ENCODE measurements at regions not wholly inside any gene's neighbourhood (a gene's known extent, or its start where the extent isn't known, plus 50 kb on each side); places are given as distances from the start of the nearest gene placed in this dataset.
"Not testable (repeated sequence)": the region's sequence is repeated elsewhere in the genome, so short reads cannot be mapped to it uniquely, and the experiment has no call there.

GRCh38 chr11:39641751-39642150 is 1817.7 kb downstream of the LRRC4C start:
- ATAC-seq (replicated peaks; ENCODE audit: extremely low read depth, poor library complexity, severe bottlenecking) (no peak), DNase-seq (ENCODE audit: low spot score in 2 of 2) (no peak)
- no peak overlapping the region for H3K27ac Mint-ChIP-seq (ENCODE audit: low read depth)
- no peaks in the 10 kb centered on the region for H3K4me1 Mint-ChIP-seq
- no peak overlapping the region for H3K4me3 Mint-ChIP-seq
- H3K36me3 Mint-ChIP-seq (ENCODE audit: insufficient read depth), result no peaks in the 10 kb centered on the region
- H3K27me3 Mint-ChIP-seq, result no peaks in the 10 kb centered on the region
- H3K9me3 Mint-ChIP-seq, result peaks cover 52% of the 10 kb centered on the region

- H3K36me3 Mint-ChIP-seq (ENCODE audit: insufficient read depth), result no peaks in the 10 kb centered on the region
- peaks cover 17% of the 10 kb centered on the region for H3K9me3 Mint-ChIP-seq
- no peaks in the 10 kb centered on the region for H3K27me3 Mint-ChIP-seq
- H3K4me1 Mint-ChIP-seq, result no peaks in the 10 kb centered on the region
- no peak for ATAC-seq (replicated peaks; ENCODE audit: extremely low read depth, poor library complexity, severe bottlenecking)
- no peak for DNase-seq (ENCODE audit: low spot score in 2 of 2)
- no peak overlapping the region for H3K27ac Mint-ChIP-seq (ENCODE audit: low read depth)
- H3K4me3 Mint-ChIP-seq, result no peak overlapping the region
These were observed 1829.1 kb downstream of the LRRC4C start for GRCh38 chr11:39630365-39630764.

GRCh38 chr11:39628311-39628710 is 1831.1 kb downstream of the LRRC4C start:
- H3K27me3 Mint-ChIP-seq, result no peaks in the 10 kb centered on the region
- H3K36me3 Mint-ChIP-seq (ENCODE audit: insufficient read depth), result no peaks in the 10 kb centered on the region
- H3K9me3 Mint-ChIP-seq, result peaks cover 11% of the 10 kb centered on the region
- H3K4me3 Mint-ChIP-seq, result no peak overlapping the region
- DNase-seq (ENCODE audit: low spot score in 2 of 2) (no peak), ATAC-seq (replicated peaks; ENCODE audit: extremely low read depth, poor library complexity, severe bottlenecking) (no peak)
- no peak overlapping the region for H3K27ac Mint-ChIP-seq (ENCODE audit: low read depth)
- no peaks in the 10 kb centered on the region for H3K4me1 Mint-ChIP-seq

- not testable (repeated sequence) for H3K27ac Mint-ChIP-seq (ENCODE audit: low read depth); H3K36me3 Mint-ChIP-seq (ENCODE audit: insufficient read depth); H3K4me1 Mint-ChIP-seq; DNase-seq (ENCODE audit: low spot score in 2 of 2); ATAC-seq (replicated peaks; ENCODE audit: extremely low read depth, poor library complexity, severe bottlenecking); H3K27me3 Mint-ChIP-seq; H3K4me3 Mint-ChIP-seq
- H3K9me3 Mint-ChIP-seq, result peaks cover 17% of the 10 kb centered on the region
These were observed 1839.1 kb downstream of the LRRC4C start for GRCh38 chr11:39620309-39620708.

- ATAC-seq (replicated peaks; ENCODE audit: extremely low read depth, poor library complexity, severe bottlenecking), result no peak
- DNase-seq (ENCODE audit: low spot score in 2 of 2), result no peak
- Mint-ChIP-seq H3K36me3 (ENCODE audit: insufficient read depth) (no peaks in the 10 kb centered on the region), H3K9me3 (peaks cover 26% of the 10 kb centered on the region), H3K4me3 (no peak overlapping the region), H3K27ac (ENCODE audit: low read depth) (no peak overlapping the region), H3K4me1 (no peaks in the 10 kb centered on the region), H3K27me3 (no peaks in the 10 kb centered on the region)
These were observed 1841.5 kb downstream of the LRRC4C start for GRCh38 chr11:39617971-39618370.

GRCh38 chr11:39589391-39589790 is 1870.1 kb downstream of the LRRC4C start:
- no peaks in the 10 kb centered on the region for H3K27me3 Mint-ChIP-seq
- no peak overlapping the region for H3K4me3 Mint-ChIP-seq
- no peaks in the 10 kb centered on the region for H3K9me3 Mint-ChIP-seq
- DNase-seq (ENCODE audit: low spot score in 2 of 2) (no peak), ATAC-seq (replicated peaks; ENCODE audit: extremely low read depth, poor library complexity, severe bottlenecking) (no peak)
- H3K4me1 Mint-ChIP-seq, result no peaks in the 10 kb centered on the region
- H3K27ac Mint-ChIP-seq (ENCODE audit: low read depth), result no peak overlapping the region
- H3K36me3 Mint-ChIP-seq (ENCODE audit: insufficient read depth), result no peaks in the 10 kb centered on the region

- H3K27me3 Mint-ChIP-seq, result no peaks in the 10 kb centered on the region
- no peak overlapping the region for H3K27ac Mint-ChIP-seq (ENCODE audit: low read depth)
- ATAC-seq (replicated peaks; ENCODE audit: extremely low read depth, poor library complexity, severe bottlenecking) (no peak), DNase-seq (ENCODE audit: low spot score in 2 of 2) (no peak)
- no peak overlapping the region for H3K4me3 Mint-ChIP-seq
- no peaks in the 10 kb centered on the region for H3K4me1 Mint-ChIP-seq
- H3K9me3 Mint-ChIP-seq, result peaks cover 11% of the 10 kb centered on the region
- H3K36me3 Mint-ChIP-seq (ENCODE audit: insufficient read depth), result no peaks in the 10 kb centered on the region
These were observed 1873.4 kb downstream of the LRRC4C start for GRCh38 chr11:39586036-39586435.

GRCh38 chr11:39571081-39571480 is 1888.4 kb downstream of the LRRC4C start:
- no peak for DNase-seq (ENCODE audit: low spot score in 2 of 2)
- no peaks in the 10 kb centered on the region for H3K27me3 Mint-ChIP-seq
- H3K27ac Mint-ChIP-seq (ENCODE audit: low read depth), result no peak overlapping the region
- H3K9me3 Mint-ChIP-seq, result peaks cover 16% of the 10 kb centered on the region
- H3K36me3 Mint-ChIP-seq (ENCODE audit: insufficient read depth), result no peaks in the 10 kb centered on the region
- H3K4me1 Mint-ChIP-seq, result no peaks in the 10 kb centered on the region
- no peak for ATAC-seq (replicated peaks; ENCODE audit: extremely low read depth, poor library complexity, severe bottlenecking)
- H3K4me3 Mint-ChIP-seq, result no peak overlapping the region

- no peaks in the 10 kb centered on the region for H3K4me1 Mint-ChIP-seq
- H3K36me3 Mint-ChIP-seq (ENCODE audit: insufficient read depth), result no peaks in the 10 kb centered on the region
- H3K27ac Mint-ChIP-seq (ENCODE audit: low read depth), result no peak overlapping the region
- ATAC-seq (replicated peaks; ENCODE audit: extremely low read depth, poor library complexity, severe bottlenecking), result no peak
- no peak overlapping the region for H3K4me3 Mint-ChIP-seq
- no peaks in the 10 kb centered on the region for H3K27me3 Mint-ChIP-seq
- DNase-seq (ENCODE audit: low spot score in 2 of 2), result no peak
- peaks cover 16% of the 10 kb centered on the region for H3K9me3 Mint-ChIP-seq
These were observed 1888.9 kb downstream of the LRRC4C start for GRCh38 chr11:39570526-39570925.

- Mint-ChIP-seq H3K4me1 (no peaks in the 10 kb centered on the region), H3K4me3 (no peak overlapping the region), H3K27me3 (no peaks in the 10 kb centered on the region), H3K9me3 (peaks cover 22% of the 10 kb centered on the region), H3K27ac (ENCODE audit: low read depth) (no peak overlapping the region), H3K36me3 (ENCODE audit: insufficient read depth) (no peaks in the 10 kb centered on the region)
- ATAC-seq (replicated peaks; ENCODE audit: extremely low read depth, poor library complexity, severe bottlenecking), result no peak
- DNase-seq (ENCODE audit: low spot score in 2 of 2), result no peak
These were observed 1889.7 kb downstream of the LRRC4C start for GRCh38 chr11:39569789-39570188.

GRCh38 chr11:39542460-39542859 is 1917.0 kb downstream of the LRRC4C start:
- H3K4me1 Mint-ChIP-seq, result no peaks in the 10 kb centered on the region

GRCh38 chr11:39541945-39542351 is 1917.5 kb downstream of the LRRC4C start:
- ATAC-seq (replicated peaks; ENCODE audit: extremely low read depth, poor library complexity, severe bottlenecking) (no peak), DNase-seq (ENCODE audit: low spot score in 2 of 2) (no peak)
- H3K27ac Mint-ChIP-seq (ENCODE audit: low read depth), result no peak overlapping the region
- no peaks in the 10 kb centered on the region for H3K36me3 Mint-ChIP-seq (ENCODE audit: insufficient read depth)
- no peaks in the 10 kb centered on the region for H3K4me1 Mint-ChIP-seq
- H3K27me3 Mint-ChIP-seq, result no peaks in the 10 kb centered on the region
- peaks cover 24% of the 10 kb centered on the region for H3K9me3 Mint-ChIP-seq
- no peak overlapping the region for H3K4me3 Mint-ChIP-seq

More at GRCh38 chr11:39542460-39542859, 1917.0 kb downstream of the LRRC4C start:
- DNase-seq (ENCODE audit: low spot score in 2 of 2), result no peak
- no peaks in the 10 kb centered on the region for H3K36me3 Mint-ChIP-seq (ENCODE audit: insufficient read depth)
- no peak overlapping the region for H3K27ac Mint-ChIP-seq (ENCODE audit: low read depth)
- no peaks in the 10 kb centered on the region for H3K27me3 Mint-ChIP-seq
- H3K9me3 Mint-ChIP-seq, result peaks cover 27% of the 10 kb centered on the region
- no peak overlapping the region for H3K4me3 Mint-ChIP-seq
- ATAC-seq (replicated peaks; ENCODE audit: extremely low read depth, poor library complexity, severe bottlenecking), result no peak

GRCh38 chr11:39536323-39536722 is 1923.1 kb downstream of the LRRC4C start:
- H3K4me3 Mint-ChIP-seq; H3K27me3 Mint-ChIP-seq; H3K36me3 Mint-ChIP-seq (ENCODE audit: insufficient read depth); H3K4me1 Mint-ChIP-seq; DNase-seq (ENCODE audit: low spot score in 2 of 2); H3K27ac Mint-ChIP-seq (ENCODE audit: low read depth); ATAC-seq (replicated peaks; ENCODE audit: extremely low read depth, poor library complexity, severe bottlenecking): not testable (repeated sequence)
- peaks cover 27% of the 10 kb centered on the region for H3K9me3 Mint-ChIP-seq

Measured in central memory CD8-positive, alpha-beta T cell (primary cell).